SJSA1 (cell line): ENCODE measurements at regions not wholly inside any gene's neighbourhood (a gene's known extent, or its start where the extent isn't known, plus 50 kb on each side); places are given as distances from the start of the nearest gene placed in this dataset.

ENCODE experiments used
- DNase-seq, 2 experiments: peaks; one replicate each; pipeline ENCODE4 v3.0.0-alpha.2; 2015 to 2020; ENCODE audit warnings: low spot score in 2 of 2, low read depth in 1 of 2
- H3K27ac ChIP-seq: fragments of 250-450 bp; sonication (Bioruptor Pico); 2 replicates; pipeline ENCODE4 v1.5.1; 2020; ENCODE audit warnings: mild to moderate bottlenecking, moderate library complexity
- H3K27me3 ChIP-seq: fragments of 250-450 bp; sonication (Bioruptor Pico); replicated peaks from 2 replicates; pipeline ENCODE4 v1.5.1; 2020; ENCODE audit warnings: mild to moderate bottlenecking, moderate library complexity
- H3K36me3 ChIP-seq: fragments of 250-450 bp; sonication (Bioruptor Pico); 2 replicates; pipeline ENCODE4 v1.5.1; 2020; ENCODE audit warnings: mild to moderate bottlenecking
- H3K4me1 ChIP-seq: fragments of 250-450 bp; sonication (Bioruptor Pico); replicated peaks from 2 replicates; pipeline ENCODE4 v1.6.1; 2021; ENCODE audit warnings: mild to moderate bottlenecking
- H3K4me3 ChIP-seq: fragments of 250-450 bp; sonication (Bioruptor Pico); 2 replicates; pipeline ENCODE4 v1.5.1; 2020; ENCODE audit warnings: mild to moderate bottlenecking
- H3K9me3 ChIP-seq: fragments of 250-450 bp; sonication (Bioruptor Pico); replicated peaks from 2 replicates; pipeline ENCODE4 v1.5.1; 2020; ENCODE audit warnings: mild to moderate bottlenecking

GRCh38 chr2:199118673-199119112 lies 339.0 kb downstream of the SATB2 start:
- no peaks in the 10 kb centered on the region for H3K36me3 ChIP-seq
- DNase-seq = no peak
- H3K9me3 ChIP-seq = no peaks in the 10 kb centered on the region
- H3K4me1 ChIP-seq = no peaks in the 10 kb centered on the region
- no peak overlapping the region for H3K27ac ChIP-seq
- H3K4me3 ChIP-seq = no peak overlapping the region
- H3K27me3 ChIP-seq = no peaks in the 10 kb centered on the region

GRCh38 chr2:199115169-199115568 lies 342.6 kb downstream of the SATB2 start:
- Histone ChIP-seq H3K36me3 (no peaks in the 10 kb centered on the region), H3K27ac (no peak overlapping the region), H3K4me1 (no peaks in the 10 kb centered on the region), H3K27me3 (no peaks in the 10 kb centered on the region), H3K9me3 (no peaks in the 10 kb centered on the region), H3K4me3 (no peak overlapping the region)
- no peak for DNase-seq

GRCh38 chr2:199113111-199113510 lies 344.6 kb downstream of the SATB2 start:
- Histone ChIP-seq H3K27me3 (no peaks in the 10 kb centered on the region), H3K4me1 (no peaks in the 10 kb centered on the region), H3K4me3 (no peak overlapping the region), H3K9me3 (no peaks in the 10 kb centered on the region), H3K27ac (no peak overlapping the region), H3K36me3 (no peaks in the 10 kb centered on the region)
- DNase-seq = no peak

- H3K27me3 ChIP-seq = no peaks in the 10 kb centered on the region
- no peaks in the 10 kb centered on the region for H3K4me1 ChIP-seq
- H3K36me3 ChIP-seq = no peaks in the 10 kb centered on the region
- no peaks in the 10 kb centered on the region for H3K9me3 ChIP-seq
- no peak overlapping the region for H3K4me3 ChIP-seq
- no peak for DNase-seq
- H3K27ac ChIP-seq = no peak overlapping the region
Measured at GRCh38 chr2:199111458-199111857, 346.3 kb downstream of the SATB2 start.

GRCh38 chr2:199108056-199108455 lies 349.7 kb downstream of the SATB2 start:
- DNase-seq = no peak
- Histone ChIP-seq H3K27ac (no peak overlapping the region), H3K4me3 (no peak overlapping the region), H3K9me3 (no peaks in the 10 kb centered on the region), H3K36me3 (no peaks in the 10 kb centered on the region), H3K27me3 (no peaks in the 10 kb centered on the region), H3K4me1 (no peaks in the 10 kb centered on the region)

GRCh38 chr2:199105826-199106225 lies 351.9 kb downstream of the SATB2 start:
- Histone ChIP-seq H3K4me1 (peaks cover 8% of the 10 kb centered on the region), H3K27ac (no peak overlapping the region), H3K9me3 (no peaks in the 10 kb centered on the region), H3K4me3 (no peak overlapping the region), H3K27me3 (no peaks in the 10 kb centered on the region), H3K36me3 (no peaks in the 10 kb centered on the region)
- no peak for DNase-seq

GRCh38 chr2:199101487-199101886 lies 356.3 kb downstream of the SATB2 start:
- Histone ChIP-seq H3K4me1 (peaks cover 15% of the 10 kb centered on the region), H3K27ac (peak overlapping the region; percentile 73), H3K9me3 (no peaks in the 10 kb centered on the region), H3K4me3 (no peak overlapping the region), H3K27me3 (no peaks in the 10 kb centered on the region), H3K36me3 (no peaks in the 10 kb centered on the region)
- DNase-seq = no peak

GRCh38 chr2:199100326-199101110 lies 357.2 kb downstream of the SATB2 start:
- Histone ChIP-seq H3K27ac (peak overlapping the region; percentile 73), H3K4me1 (peaks cover 15% of the 10 kb centered on the region), H3K4me3 (no peak overlapping the region), H3K9me3 (no peaks in the 10 kb centered on the region), H3K27me3 (no peaks in the 10 kb centered on the region), H3K36me3 (no peaks in the 10 kb centered on the region)
- peak; percentile 53 to 85 for DNase-seq

GRCh38 chr2:199092419-199092818 lies 365.3 kb downstream of the SATB2 start:
- no peaks in the 10 kb centered on the region for H3K27me3 ChIP-seq
- H3K27ac ChIP-seq = no peak overlapping the region
- H3K4me1 ChIP-seq = peaks cover 6% of the 10 kb centered on the region; the same call in 1 of the 2 replicates
- H3K4me3 ChIP-seq = no peak overlapping the region
- no peaks in the 10 kb centered on the region for H3K9me3 ChIP-seq
- H3K36me3 ChIP-seq = no peaks in the 10 kb centered on the region
- no peak for DNase-seq

GRCh38 chr2:199085261-199085660 lies 372.5 kb downstream of the SATB2 start:
- H3K9me3 ChIP-seq = no peaks in the 10 kb centered on the region
- no peaks in the 10 kb centered on the region for H3K27me3 ChIP-seq
- no peaks in the 10 kb centered on the region for H3K36me3 ChIP-seq
- DNase-seq = no peak
- no peak overlapping the region for H3K27ac ChIP-seq
- no peak overlapping the region for H3K4me3 ChIP-seq
- no peaks in the 10 kb centered on the region for H3K4me1 ChIP-seq

GRCh38 chr2:199070322-199070949 lies 387.3 kb downstream of the SATB2 start:
- no peaks in the 10 kb centered on the region for H3K9me3 ChIP-seq
- no peaks in the 10 kb centered on the region for H3K4me1 ChIP-seq
- no peaks in the 10 kb centered on the region for H3K36me3 ChIP-seq
- H3K4me3 ChIP-seq = no peak overlapping the region
- no peak overlapping the region for H3K27ac ChIP-seq
- H3K27me3 ChIP-seq = no peaks in the 10 kb centered on the region
- DNase-seq = no peak

- Histone ChIP-seq H3K9me3 (no peaks in the 10 kb centered on the region), H3K4me1 (no peaks in the 10 kb centered on the region)
- no peak for DNase-seq
Measured at GRCh38 chr2:199064201-199064600, 393.5 kb downstream of the SATB2 start.

GRCh38 chr2:199057936-199058335 lies 399.8 kb downstream of the SATB2 start:
- H3K27ac ChIP-seq = no peak overlapping the region
- DNase-seq = no peak
- no peaks in the 10 kb centered on the region for H3K4me1 ChIP-seq
- H3K36me3 ChIP-seq = no peaks in the 10 kb centered on the region
- H3K27me3 ChIP-seq = no peaks in the 10 kb centered on the region
- no peaks in the 10 kb centered on the region for H3K9me3 ChIP-seq
- H3K4me3 ChIP-seq = no peak overlapping the region

More at GRCh38 chr2:199064201-199064600, 393.5 kb downstream of the SATB2 start:
- no peaks in the 10 kb centered on the region for H3K27me3 ChIP-seq
- no peaks in the 10 kb centered on the region for H3K36me3 ChIP-seq
- H3K27ac ChIP-seq = no peak overlapping the region
- no peak overlapping the region for H3K4me3 ChIP-seq

- no peak for DNase-seq
- Histone ChIP-seq H3K9me3 (no peaks in the 10 kb centered on the region), H3K27me3 (no peaks in the 10 kb centered on the region), H3K4me3 (no peak overlapping the region), H3K36me3 (no peaks in the 10 kb centered on the region), H3K4me1 (no peaks in the 10 kb centered on the region), H3K27ac (no peak overlapping the region)
Measured at GRCh38 chr2:199055336-199055735, 402.4 kb downstream of the SATB2 start.
